ENCODE measurements at regions not wholly inside any gene's neighbourhood (a gene's known extent, or its start where the extent isn't known, plus 50 kb on each side); places are given as distances from the start of the nearest gene placed in this dataset.

GRCh38 chr2:15782009-15782751 is 158.2 kb upstream of the MYCN start:
- no peak for DNase-seq

- DNase-seq: no peak
These were observed 157.5 kb upstream of the MYCN start for GRCh38 chr2:15782769-15783294.

GRCh38 chr2:15783489-15783888 is 156.9 kb upstream of the MYCN start:
- no peak for DNase-seq

- DNase-seq: no peak
These were observed 156.1 kb upstream of the MYCN start for GRCh38 chr2:15784106-15784885.

- DNase-seq: no peak
These were observed 155.2 kb upstream of the MYCN start for GRCh38 chr2:15784886-15785801.

GRCh38 chr2:15786003-15786654 is 154.2 kb upstream of the MYCN start:
- DNase-seq: no peak

- DNase-seq: no peak
These were observed 153.4 kb upstream of the MYCN start for GRCh38 chr2:15786901-15787300.

- DNase-seq: no peak
These were observed 152.6 kb upstream of the MYCN start for GRCh38 chr2:15787535-15788454.

- no peak for DNase-seq
These were observed 151.9 kb upstream of the MYCN start for GRCh38 chr2:15788455-15788829.

GRCh38 chr2:15788830-15789229 is 151.5 kb upstream of the MYCN start:
- DNase-seq: no peak

- DNase-seq: no peak
These were observed 150.8 kb upstream of the MYCN start for GRCh38 chr2:15789381-15790062.

- no peak for DNase-seq
These were observed 150.0 kb upstream of the MYCN start for GRCh38 chr2:15790326-15790725.

- no peak for DNase-seq
These were observed 149.5 kb upstream of the MYCN start for GRCh38 chr2:15790838-15791237.

- no peak for DNase-seq
These were observed 149.1 kb upstream of the MYCN start for GRCh38 chr2:15791294-15791693.

- no peak for DNase-seq
These were observed 148.0 kb upstream of the MYCN start for GRCh38 chr2:15792331-15792730.

GRCh38 chr2:15793078-15793913 is 147.1 kb upstream of the MYCN start:
- no peak for DNase-seq

- DNase-seq: no peak
These were observed 146.4 kb upstream of the MYCN start for GRCh38 chr2:15793978-15794377.

GRCh38 chr2:15794608-15795134 is 145.7 kb upstream of the MYCN start:
- no peak for DNase-seq

GRCh38 chr2:15795426-15795825 is 144.9 kb upstream of the MYCN start:
- DNase-seq: no peak

Data from hematopoietic multipotent progenitor cell treated with erythropoietin and hydrocortisone succinate and interleukin-3 and kit ligand, for 4 days (in vitro differentiated cells).